Fibroblast of lung (primary cell): ENCODE measurements at regions not wholly inside any gene's neighbourhood (a gene's known extent, or its start where the extent isn't known, plus 50 kb on each side); places are given as distances from the start of the nearest gene placed in this dataset.
"Not testable (repeated sequence)": the region's sequence is repeated elsewhere in the genome, so short reads cannot be mapped to it uniquely, and the experiment has no call there.

Experiments
- DNase-seq, 2 donors: peaks; one replicate each; pipeline versions ENCODE4 v3.0.0 to v3.0.0-alpha.2; 2010; ENCODE audit warnings: low read depth in 2 of 2
- H2AFZ ChIP-seq: 2 replicates; pipeline ENCODE4 v1.5.1; 2012; ENCODE audit warnings: low read length, control low read depth, inconsistent platforms
- H3K27ac ChIP-seq: 2 replicates; pipeline ENCODE4 v1.5.1; 2011; ENCODE audit warnings: low read length, control low read depth; ENCODE audit not compliant: insufficient read depth
- H3K27me3 ChIP-seq: 2 replicates; pipeline ENCODE4 v1.5.1; 2011; ENCODE audit warnings: mild to moderate bottlenecking, low read length; ENCODE audit not compliant: control insufficient read depth, insufficient read depth
- H3K36me3 ChIP-seq: 2 replicates; pipeline ENCODE4 v1.5.1; 2011; ENCODE audit warnings: low read length; ENCODE audit not compliant: control insufficient read depth, insufficient read depth
- H3K4me1 ChIP-seq: 2 replicates; pipeline ENCODE4 v1.5.1; 2011; ENCODE audit warnings: low read length; ENCODE audit not compliant: control insufficient read depth, insufficient read depth; ENCODE audit errors: extremely low read depth
- H3K4me2 ChIP-seq: 2 replicates; pipeline ENCODE4 v1.5.1; 2011; ENCODE audit warnings: low read length, control low read depth; ENCODE audit not compliant: insufficient read depth; ENCODE audit errors: extremely low read depth
- H3K4me3 ChIP-seq, 4 experiments: fragments of 200-600 bp in 1 of 4; sonication (generic) in 1 of 4; replicated peaks in 1 of 4; 2 replicates each; pipeline ENCODE4 v1.5.1; 2011 to 2016; ENCODE audit warnings: low read length in 4 of 4, low read depth in 3 of 4, mild to moderate bottlenecking in 3 of 4, control low read depth in 2 of 4, inconsistent platforms in 1 of 4, mixed read lengths in 1 of 4; ENCODE audit not compliant: insufficient read depth in 1 of 4; ENCODE audit errors: control extremely low read depth in 1 of 4
- H3K79me2 ChIP-seq: 2 replicates; pipeline ENCODE4 v1.5.1; 2012; ENCODE audit warnings: mild to moderate bottlenecking, low read length, inconsistent platforms; ENCODE audit not compliant: control insufficient read depth, insufficient read depth
- H3K9ac ChIP-seq: 2 replicates; pipeline ENCODE4 v1.5.1; 2011; ENCODE audit warnings: mild to moderate bottlenecking, low read length, control low read depth; ENCODE audit not compliant: insufficient read depth
- H3K9me3 ChIP-seq: 2 replicates; pipeline ENCODE4 v1.5.1; 2012; ENCODE audit warnings: low read depth, low read length; ENCODE audit not compliant: control insufficient read depth, insufficient read depth
- H4K20me1 ChIP-seq: 2 replicates; pipeline ENCODE4 v1.5.1; 2011; ENCODE audit warnings: low read length; ENCODE audit not compliant: control insufficient read depth, insufficient read depth; ENCODE audit errors: extremely low read depth
- CTCF ChIP-seq, 2 donors: IDR thresholded peaks in 1 of 2; conservative IDR thresholded peaks in 1 of 2; 1 replicate in 1 of 2; 2 replicates in 1 of 2; pipeline ENCODE4 v1.5.1; 2011 to 2012; ENCODE audit warnings: low read length in 2 of 2, control low read depth in 1 of 2, inconsistent platforms in 1 of 2, low read depth in 1 of 2, mild to moderate bottlenecking in 1 of 2
- EZH2 ChIP-seq: IDR thresholded peaks from 2 replicates; pipeline ENCODE4 v1.5.1; 2012; ENCODE audit warnings: low read length, control low read depth, mild to moderate bottlenecking; ENCODE audit errors: missing control alignments

DNA sequence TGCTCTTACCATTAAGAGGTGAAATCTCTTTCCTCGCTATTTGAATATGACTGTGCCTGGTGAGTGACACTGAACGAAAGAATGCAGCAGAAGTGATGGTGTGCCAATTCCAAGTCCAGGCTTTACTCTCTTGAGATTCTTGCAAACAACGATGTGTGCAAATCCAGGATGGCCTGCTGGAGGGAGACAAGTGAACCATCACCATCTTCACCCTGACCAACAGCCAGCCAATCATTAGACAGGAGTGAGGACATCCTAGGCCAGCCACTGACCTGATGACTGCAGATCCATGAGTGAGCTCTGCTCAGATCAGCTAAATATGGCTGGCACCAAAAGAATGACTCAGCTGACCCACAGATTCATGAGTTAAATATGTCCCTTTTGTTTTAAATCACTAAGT, 878.0 kb downstream of the PDCD6IP start:
- no peak overlapping the region for H3K27ac ChIP-seq
- H3K4me2 ChIP-seq: no peak overlapping the region
- H3K79me2 ChIP-seq: no peaks in the 10 kb centered on the region
- H3K9ac ChIP-seq: no peak overlapping the region
- H3K4me3 ChIP-seq: no peak overlapping the region
- no peak for TF ChIP-seq CTCF (conservative IDR thresholded peaks at IDR 0.05 in 1 of 2, IDR thresholded peaks at IDR 0.05 in 1 of 2; ENCODE audit: low read depth in 1 of 2, low read length in 2 of 2)
- no peak for TF ChIP-seq EZH2
- no peaks in the 10 kb centered on the region for H3K36me3 ChIP-seq
- no peak overlapping the region for H2AFZ ChIP-seq
- H3K9me3 ChIP-seq: no peaks in the 10 kb centered on the region
- no peaks in the 10 kb centered on the region for H3K27me3 ChIP-seq
- no peaks in the 10 kb centered on the region for H3K4me1 ChIP-seq
- H4K20me1 ChIP-seq: no peaks in the 10 kb centered on the region
- peak in 1 of 2 donors; percentile 62 for DNase-seq

DNA sequence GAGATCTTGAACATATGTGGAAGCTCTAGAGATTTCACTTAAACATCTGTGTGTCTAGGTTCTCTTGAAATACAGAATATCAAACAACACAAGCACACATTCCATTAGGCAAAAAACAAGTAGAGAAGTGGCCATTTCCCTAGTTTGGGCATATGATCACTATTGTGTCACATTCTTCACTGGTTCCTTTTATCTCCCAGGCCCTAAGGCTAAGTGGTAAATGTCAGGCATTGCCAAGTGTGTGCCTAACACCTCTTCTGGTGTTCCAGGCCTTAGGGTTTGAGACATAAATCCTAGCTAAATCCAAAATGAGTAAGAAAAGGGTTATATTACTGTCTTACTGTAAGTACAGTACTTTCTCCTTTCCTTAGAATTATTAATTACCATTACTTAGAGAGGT, 880.1 kb downstream of the PDCD6IP start:
- H3K9ac ChIP-seq: no peak overlapping the region
- no peaks in the 10 kb centered on the region for H3K36me3 ChIP-seq
- H3K79me2 ChIP-seq: no peaks in the 10 kb centered on the region
- no peak overlapping the region for H3K4me3 ChIP-seq
- no peaks in the 10 kb centered on the region for H3K27me3 ChIP-seq
- no peaks in the 10 kb centered on the region for H3K4me1 ChIP-seq
- H2AFZ ChIP-seq: no peak overlapping the region
- no peaks in the 10 kb centered on the region for H3K9me3 ChIP-seq
- H3K4me2 ChIP-seq: no peak overlapping the region
- TF ChIP-seq EZH2: no peak
- TF ChIP-seq CTCF (conservative IDR thresholded peaks at IDR 0.05 in 1 of 2, IDR thresholded peaks at IDR 0.05 in 1 of 2; ENCODE audit: low read depth in 1 of 2, low read length in 2 of 2): no peak
- no peak overlapping the region for H3K27ac ChIP-seq
- no peaks in the 10 kb centered on the region for H4K20me1 ChIP-seq
- DNase-seq: no peak

- DNase-seq: peak in 1 of 2 donors; percentile 11
- not testable (repeated sequence) for H3K4me2 ChIP-seq, H3K4me3 ChIP-seq, H3K36me3 ChIP-seq, H3K4me1 ChIP-seq, H3K79me2 ChIP-seq, H3K9ac ChIP-seq, H3K27ac ChIP-seq, H3K27me3 ChIP-seq, H4K20me1 ChIP-seq, H2AFZ ChIP-seq, H3K9me3 ChIP-seq
These were observed 880.6 kb downstream of the PDCD6IP start for GRCh38 chr3:34679055-34679454.
